GM21381 (cell line): ENCODE measurements at regions not wholly inside any gene's neighbourhood (a gene's known extent, or its start where the extent isn't known, plus 50 kb on each side); places are given as distances from the start of the nearest gene placed in this dataset.

ENCODE experiments used
- ATAC-seq: cut with Tn5 transposase; IDR thresholded peaks from one replicate; pipeline ENCODE4 v1.9.1; 2021; ENCODE audit warnings: mild to moderate bottlenecking, moderate library complexity; ENCODE audit not compliant: unreplicated experiment

DNA sequence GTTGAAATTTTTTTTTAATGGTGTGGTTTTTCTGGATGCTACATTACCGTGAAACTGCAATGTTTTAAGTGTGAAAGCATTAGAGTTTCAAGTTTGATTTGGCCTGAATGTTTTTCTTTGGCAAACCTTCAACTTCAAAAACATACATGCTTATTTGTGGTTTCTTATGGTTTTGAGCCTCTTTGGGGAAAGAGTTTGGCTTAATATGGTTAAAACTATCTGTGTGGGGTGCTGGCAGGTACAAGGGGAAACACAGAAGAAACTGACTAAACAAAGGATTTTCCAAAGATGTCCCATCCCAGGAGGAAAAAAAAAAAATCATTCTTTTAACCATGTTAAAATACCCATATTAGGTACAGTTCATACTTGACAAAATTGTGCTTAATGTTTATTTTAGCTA is 121.1 kb downstream of the HGF start:
- ATAC-seq: no peak

DNA sequence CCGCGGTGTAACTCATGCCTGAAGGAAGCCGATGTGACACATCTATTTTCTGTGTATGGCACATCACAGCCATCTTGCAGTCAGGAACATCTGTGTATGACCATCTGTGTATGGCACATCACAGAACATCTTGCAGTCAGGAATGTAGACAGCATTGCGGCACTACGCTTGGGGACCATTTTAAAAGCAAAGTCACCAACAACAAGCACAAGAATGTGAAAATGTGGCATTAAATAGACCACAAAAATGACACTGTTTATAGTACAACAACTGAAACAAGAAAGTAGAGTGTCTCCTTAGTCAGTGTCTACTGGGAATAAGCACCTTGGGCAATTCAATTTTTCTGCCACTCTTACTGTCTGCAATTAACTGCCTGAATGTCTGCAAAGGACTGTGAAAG is 124.4 kb downstream of the HGF start:
- ATAC-seq: no peak

DNA sequence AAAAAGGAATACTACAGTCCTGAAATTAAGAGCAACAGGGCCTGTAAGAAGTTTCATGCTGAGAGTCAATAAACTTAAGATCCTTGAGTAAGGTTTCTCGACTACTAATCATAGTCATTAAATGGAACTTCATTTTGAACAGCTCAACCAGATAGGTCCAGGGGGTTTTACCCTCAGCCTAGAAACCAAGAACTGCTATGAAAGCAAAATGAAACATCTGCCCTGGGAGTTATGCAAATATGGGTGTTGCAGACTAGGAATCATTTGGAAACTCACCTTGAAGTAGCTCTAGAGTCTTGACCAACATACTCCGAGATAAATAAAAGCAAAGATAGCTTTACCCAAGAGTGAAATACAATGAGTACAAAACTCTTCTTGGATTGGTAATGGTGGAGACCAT is 128.0 kb downstream of the HGF start:
- ATAC-seq: no peak

DNA sequence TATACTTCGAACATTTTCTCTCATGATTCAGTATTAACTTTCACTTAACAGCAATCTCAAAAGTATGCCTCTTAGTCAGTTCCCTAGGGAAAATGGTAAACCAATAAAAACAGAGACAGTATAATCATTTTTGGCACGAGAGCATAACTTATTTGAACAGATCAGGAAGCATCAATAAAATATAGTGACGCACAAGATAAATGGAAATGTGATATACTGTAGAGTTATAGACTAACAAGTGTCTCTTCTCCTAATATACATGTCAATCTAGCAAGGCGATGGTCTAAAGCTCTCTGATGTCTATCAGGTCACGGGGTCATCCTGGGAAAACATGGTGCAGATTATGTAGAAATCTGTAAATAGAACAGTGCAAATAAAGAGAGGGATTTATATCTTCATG is 131.6 kb downstream of the HGF start:
- no peak for ATAC-seq

DNA sequence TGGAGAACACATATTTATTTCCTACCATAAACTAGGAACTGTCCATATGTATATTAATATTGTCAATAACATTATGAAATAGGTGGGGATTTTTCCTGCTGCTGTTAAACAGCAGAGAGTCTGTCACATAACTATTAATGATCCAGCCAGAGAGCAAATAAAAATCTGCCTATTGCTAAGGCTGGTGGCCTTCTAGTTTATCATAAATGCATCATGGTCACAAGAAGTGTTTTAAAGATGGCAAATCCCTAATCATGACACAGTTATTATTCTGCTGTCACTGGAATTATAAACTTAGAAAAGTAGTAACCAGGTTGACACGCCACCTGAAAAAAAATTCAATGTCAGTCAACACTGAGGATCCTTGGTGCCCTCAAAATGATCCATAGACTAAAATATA is 132.3 kb downstream of the HGF start:
- ATAC-seq: no peak

DNA sequence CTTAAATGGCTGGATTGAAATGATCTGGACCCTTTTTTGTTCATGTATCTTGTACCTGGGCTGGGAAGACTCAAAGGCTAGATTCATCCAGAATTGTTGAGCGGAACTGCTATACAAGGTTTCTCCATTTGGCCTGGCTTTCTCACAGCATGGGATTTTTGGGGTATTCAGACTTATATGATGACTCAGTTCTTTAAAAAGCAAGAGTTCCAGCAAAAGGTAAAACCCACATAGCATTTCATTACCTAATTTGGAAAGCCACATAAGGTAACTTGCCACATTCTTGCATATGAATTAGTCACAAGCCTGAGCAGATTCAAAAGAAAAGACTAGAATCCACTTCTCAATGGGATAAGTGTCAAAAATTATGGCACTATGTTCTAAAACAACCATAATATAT is 137.4 kb downstream of the HGF start:
- no peak for ATAC-seq

DNA sequence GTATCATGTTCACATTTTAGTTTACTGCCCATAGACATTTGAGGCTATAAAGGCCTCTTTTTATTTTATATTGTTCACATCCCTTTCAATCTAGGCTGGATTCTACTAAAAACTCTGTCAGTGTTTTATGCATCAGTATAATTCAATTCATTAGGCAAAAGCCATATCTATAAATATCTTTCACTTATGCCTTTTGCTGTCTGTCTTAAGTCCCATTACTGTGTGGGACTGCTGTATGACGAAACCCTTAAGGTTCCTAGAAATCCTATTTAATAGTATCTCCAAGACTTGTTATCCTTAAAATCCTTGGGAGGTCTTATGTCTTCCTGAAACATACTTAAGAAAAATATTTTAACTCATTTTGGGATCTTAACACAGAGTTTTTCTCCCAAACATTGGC is 139.2 kb downstream of the HGF start:
- ATAC-seq: no peak

DNA sequence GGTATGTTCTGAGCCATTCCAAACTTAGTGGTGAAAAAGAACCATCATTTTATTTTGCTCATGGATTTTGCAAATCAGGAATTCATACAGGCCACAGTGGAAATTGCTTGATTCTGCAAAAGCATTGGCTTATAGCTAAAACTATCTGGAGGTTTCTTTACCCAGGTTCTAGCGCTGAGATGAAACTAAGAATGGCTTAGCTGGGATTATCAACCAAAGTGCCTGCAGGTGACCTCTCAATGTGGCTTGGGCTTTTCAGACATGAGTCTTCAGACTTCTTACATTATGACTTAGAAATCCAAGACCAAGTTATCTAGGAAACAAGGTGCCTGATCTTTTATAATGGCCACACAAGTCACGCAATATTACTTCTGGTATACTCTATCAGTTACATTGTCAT is 140.1 kb downstream of the HGF start:
- ATAC-seq: no peak

DNA sequence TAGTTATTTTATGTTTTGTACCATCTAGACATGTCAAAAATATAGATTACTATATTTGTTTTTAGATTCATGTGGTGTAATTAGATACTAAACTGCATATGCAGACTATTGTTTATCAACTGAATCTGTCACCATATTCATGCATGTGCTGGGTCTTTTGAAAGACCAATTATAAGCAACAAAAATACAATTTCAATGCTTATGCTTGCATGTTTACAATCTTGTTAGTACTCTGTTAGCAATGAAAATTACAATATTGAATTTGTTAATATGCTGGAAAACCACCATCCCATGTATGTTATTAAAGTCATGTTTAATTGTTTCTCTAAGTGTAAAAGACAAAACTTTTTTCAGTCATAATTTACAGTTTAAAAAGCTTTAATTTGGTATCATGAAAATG is 140.9 kb downstream of the HGF start:
- ATAC-seq: no peak

DNA sequence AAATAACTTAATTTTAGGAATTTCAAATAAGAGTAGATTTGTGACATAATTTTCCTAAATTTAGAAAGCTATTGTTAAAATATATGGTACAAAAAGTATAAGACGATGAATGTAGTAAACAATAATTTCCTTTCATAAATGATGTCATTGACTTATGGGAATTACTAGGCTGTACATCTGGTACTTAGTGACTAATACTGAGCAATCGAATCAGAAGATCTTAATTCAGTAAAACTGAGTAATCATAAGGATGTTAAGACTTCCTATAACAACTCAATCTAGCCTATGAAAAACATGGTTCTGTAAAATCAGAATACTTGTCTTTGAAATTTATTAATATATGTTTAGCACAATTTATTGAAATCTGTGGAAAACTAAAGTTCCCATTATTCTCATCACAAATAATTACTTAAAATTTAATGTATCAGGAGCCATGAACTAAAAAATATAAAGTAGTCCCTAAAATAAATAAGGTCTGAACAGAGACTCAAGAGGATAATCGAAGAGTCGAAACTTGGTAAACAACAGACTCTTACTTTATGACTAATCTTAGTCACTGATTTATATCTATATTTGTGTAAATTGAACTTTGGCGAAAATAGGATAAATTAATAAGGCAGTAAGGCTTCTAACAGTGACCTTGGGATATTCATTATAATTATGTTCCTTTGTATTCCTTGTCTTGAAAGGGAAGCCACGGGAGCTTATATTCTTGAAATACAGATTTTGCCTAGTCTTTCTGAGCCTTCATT is 142.1 kb downstream of the HGF start:
- no peak for ATAC-seq

DNA sequence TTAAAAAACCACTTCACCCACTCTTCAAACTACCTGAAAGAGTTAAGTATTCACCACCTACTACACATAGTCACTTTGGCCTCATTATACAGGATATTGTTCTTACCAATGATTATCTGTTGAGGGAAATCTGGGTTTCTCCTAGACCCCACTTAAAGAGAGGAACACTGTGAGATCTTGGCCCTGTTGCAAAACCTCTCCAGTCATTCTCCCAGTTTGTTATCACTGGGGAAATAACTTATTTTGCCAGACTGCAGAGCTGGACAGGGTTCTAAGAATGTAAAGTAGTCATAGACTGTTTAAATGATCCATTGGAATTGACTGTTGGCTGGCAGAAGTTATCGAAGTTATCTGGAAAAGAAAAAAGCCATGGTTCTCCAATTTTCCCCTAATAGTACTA is 143.8 kb downstream of the HGF start:
- no peak for ATAC-seq

DNA sequence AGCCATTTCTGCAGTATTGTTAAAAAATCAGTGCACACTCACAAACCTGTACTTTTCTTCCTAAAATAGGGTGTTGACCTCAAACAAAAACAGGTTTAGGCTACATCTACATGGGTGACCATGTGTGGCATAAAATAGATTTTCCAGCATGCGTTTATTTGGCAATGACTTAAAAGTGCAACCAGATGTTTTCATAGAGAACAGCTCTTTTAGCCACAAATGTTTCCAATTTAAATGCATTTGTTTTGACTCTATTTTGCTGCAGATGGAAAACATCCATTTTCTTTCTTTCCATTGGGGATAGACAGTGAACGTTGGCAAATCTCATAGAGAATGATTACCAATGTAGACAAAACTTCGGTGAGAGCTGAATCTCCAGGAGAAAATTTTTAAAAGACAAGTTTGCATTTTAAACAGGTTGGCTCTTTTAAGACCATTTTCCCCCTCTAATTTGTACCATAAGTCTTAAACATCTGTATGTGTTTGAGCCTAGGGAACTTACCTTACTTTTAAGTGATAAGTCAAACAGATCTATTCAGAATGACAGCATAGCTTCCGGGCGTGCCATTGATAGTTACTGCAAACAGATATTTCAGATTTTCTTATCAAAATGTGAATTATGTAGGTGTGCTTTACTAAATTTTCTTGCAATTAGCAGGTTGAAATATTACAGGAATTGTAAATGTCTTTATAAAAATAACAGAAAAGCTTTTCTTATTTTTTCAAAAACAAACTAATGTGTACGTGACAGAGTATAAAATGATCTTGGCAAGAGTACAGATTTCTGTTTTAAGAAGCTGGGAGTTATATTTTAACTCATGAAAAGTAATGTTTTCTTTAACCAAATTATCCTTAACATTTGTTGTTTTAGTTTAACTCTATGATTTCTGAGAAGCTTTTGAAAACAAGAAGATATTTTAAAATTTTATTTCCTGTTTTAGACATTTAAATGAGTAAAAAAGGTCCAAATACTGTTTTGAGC is 144.9 kb downstream of the HGF start:
- ATAC-seq: no peak

DNA sequence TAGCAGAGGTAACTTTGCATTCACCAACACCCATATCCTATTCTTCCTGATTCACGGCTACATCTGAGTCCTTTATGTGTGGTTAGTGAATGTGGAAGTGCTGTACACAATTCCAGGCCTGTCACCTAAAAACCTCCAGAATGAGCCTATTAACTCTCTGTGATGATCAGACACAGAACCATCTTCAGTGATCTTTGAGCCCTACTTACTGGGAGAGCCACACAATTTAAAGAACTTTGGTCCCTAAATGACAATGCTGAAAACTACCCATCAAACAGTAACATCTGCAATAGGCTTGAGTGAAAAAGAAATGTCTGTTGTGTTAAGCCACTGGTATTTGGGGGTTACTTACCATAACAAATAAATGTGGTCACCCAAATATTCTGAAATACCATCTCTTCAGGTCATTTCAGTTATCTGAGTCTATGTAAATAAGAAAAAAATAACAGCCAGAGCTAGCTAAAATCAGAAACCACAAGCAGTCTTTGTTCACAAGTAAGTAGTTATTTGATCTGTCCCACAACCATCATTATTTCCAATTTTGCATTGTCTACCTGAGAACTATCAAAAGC is 145.7 kb downstream of the HGF start:
- ATAC-seq: no peak

DNA sequence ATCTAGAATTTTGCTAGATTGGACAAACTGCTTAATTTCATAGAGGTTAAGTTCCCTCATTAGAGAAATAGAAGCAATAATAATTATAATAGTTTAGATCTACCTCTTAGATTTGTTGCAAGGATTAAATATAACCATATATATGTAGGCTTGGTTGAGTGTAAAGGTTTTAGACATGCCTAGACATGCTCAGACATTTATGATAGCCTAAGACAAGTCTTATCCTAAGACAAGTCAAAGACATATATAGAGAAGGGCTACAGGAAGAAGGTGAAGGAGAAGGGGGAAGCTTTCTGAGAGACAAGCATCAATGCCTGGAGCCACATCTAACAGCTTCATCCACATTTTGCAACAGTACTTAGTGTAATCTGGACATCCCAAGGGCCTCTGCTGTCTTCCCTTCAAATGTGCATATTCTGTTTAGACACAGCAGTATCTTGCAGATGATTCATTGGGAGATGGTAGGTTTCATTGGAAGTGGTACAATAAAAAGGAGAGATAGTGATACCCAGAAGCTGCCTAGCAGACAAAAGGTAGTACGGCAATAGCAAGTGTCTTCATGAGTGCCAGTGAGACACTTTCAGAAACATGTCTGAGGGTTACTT is 146.5 kb downstream of the HGF start:
- ATAC-seq: no peak

DNA sequence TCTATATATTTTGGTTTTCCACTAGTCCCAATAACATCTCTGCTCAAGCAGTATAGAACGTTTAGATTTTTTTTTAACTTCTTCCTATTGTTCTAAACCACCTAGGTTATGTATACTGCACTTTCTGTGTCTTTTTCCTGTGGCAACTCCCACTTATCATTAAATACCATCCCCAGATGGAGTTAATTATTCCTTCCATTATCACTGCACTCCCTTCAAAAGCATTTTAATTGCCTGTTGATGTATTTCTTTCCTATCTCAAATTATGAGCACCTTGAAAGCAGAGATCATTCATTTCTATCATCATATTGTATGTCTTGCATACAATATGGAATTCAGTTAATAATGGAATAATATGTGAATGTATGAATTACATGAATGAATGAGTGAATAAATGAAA is 148.0 kb downstream of the HGF start:
- no peak for ATAC-seq

DNA sequence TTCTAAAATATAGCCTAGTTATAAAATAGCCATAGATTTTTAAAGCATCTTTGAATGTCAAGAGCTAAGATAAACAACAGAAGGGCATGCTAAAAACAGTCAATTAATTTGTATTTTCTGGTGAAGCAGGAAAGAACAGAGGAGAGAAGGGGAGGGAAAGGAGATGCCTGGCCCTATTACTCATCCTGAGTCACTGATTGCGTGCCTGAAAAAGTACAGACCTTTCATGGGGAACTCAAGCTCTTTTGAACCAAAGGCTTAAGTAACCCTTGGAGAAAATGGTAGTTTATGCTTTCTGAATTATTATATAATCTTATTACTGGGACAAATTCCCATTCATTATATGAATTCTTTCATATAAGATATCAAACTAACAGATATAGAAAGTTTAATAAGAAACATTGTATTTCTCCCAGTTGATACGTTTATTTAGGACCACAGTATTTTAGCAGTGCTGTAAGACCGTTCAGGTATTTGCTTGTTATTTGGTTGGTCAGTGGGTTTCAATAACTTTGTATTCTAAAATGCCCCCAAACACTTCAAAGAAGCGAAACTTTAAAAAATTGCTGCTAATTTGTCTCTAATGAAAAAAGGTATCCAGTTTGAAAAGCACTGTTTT is 151.3 kb downstream of the HGF start:
- ATAC-seq: no peak

DNA sequence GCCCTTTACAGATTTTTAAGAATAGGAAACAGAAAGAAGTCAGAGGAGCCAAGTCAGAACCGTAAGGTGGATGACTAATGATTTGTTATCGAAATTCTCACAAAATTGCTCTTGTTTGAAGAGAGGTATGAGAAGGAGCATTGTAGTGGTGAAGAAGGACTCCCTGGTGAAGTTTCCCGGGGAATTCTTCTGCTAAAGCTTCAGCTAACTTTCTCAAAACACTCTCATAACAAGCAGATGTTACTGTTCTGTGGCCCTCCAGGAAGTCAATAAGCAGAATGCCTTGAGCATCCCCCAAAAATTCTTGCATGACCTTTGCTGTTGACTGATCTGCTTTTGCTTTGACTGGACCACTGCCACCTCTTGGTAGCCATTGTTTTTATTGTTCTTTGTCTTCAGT is 152.9 kb downstream of the HGF start:
- ATAC-seq: no peak

DNA sequence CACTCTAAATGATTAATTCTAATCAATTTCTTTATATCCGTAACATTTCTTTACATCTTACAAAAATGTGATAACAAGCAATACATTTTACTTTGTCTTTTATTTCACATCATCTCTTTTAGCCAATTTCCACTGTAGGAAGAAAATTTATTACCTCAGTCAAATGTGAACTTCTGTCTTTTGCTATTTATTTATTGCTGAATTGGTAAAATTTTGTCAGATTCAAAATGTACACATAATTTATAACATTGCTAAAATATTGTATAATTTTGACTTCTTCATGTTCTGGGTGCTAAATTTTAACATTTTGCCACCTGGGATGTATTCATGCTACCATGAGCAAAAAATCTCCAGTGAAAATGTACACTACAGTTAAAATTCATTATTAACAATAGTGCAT is 158.0 kb downstream of the HGF start:
- no peak for ATAC-seq

DNA sequence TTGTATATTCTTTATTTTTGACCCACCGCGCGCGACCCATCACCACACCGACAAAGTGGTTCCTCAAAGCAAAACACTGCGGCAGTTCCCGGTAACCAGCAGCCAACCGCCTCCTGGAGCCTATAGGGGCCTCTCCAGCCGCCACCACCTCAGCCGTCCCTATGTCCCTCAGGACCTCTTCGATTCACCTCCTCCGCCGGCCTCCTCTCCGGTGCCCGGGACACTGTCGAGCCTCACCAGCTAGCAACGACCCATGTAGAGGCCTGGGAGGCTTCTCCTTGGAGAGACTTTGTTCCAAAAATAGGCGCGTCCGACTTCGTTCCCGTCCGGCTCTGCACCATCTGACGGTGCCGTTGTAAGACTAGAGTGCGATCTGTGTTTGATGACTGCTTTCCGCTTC is 158.8 kb downstream of the HGF start:
- no peak for ATAC-seq

DNA sequence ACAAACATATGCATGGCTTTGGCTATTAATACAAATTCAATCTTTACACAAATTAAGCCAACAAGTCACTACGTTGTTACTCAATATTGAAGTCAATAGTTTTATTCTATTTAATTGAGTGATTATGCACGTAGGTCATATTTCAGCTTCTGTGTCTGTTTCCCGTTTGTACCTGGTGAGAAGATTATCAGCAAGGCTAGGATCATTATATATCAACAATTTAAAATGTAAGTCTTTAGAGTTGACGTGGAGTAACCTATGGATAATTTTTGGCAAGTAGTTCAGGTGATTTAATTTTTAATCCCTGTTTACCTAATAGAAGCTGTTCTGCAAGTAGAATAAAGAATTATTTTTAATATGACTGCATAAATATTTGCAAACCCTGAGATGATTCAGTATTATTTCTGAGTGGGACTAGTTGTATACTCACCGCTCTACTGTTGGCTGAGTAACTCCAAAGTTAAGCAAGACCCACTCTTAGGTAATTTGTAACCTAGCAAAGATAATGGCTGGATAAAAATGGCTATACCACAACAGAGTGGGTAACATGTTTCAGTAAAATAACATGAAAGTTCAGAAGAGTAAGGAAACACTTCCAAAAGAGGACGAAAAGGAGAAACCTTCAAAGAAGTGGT is 161.0 kb downstream of the HGF start:
- ATAC-seq: no peak

DNA sequence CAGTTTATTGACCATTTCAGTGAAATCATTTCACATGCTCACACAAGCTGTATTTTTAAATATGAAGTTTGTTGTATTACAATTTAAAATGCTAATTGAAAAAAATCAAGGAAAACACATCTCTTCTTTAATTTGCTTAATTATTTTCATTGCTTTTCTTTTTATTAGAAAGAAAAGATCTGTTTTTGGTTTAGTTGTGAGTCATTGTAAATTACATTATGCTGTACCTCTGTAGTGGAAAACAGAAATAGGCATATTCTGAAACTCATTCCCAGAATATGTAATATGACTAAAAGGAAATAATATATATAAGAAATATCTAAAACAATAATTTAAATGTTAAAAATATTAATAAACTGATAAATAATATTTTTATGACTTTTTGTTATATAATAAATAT is 161.9 kb downstream of the HGF start:
- no peak for ATAC-seq
